Activated naive CD4-positive, alpha-beta T cell treated with anti-CD3 and anti-CD28 coated beads for 36 hours (primary cell): ENCODE measurements at regions not wholly inside any gene's neighbourhood (a gene's known extent, or its start where the extent isn't known, plus 50 kb on each side); places are given as distances from the start of the nearest gene placed in this dataset.
"Not testable (repeated sequence)": the region's sequence is repeated elsewhere in the genome, so short reads cannot be mapped to it uniquely, and the experiment has no call there.

Source experiments
- CTCF ChIA-PET: fragments of 350-600 bp; sonication (Branson Sonifier 250); formaldehyde crosslinking; loops from one replicate; lab custom pipeline; 2021; ENCODE audit warnings: antibody characterized with exemption; lab: Charles Lee
- DNase-seq: peaks from one replicate; pipeline ENCODE4 v3.0.0-alpha.2; 2020
- H3K27ac Mint-ChIP-seq: one replicate; pipeline ENCODE4 v1.8.0; 2021; ENCODE audit warnings: mild to moderate bottlenecking, mixed read lengths
- H3K27me3 Mint-ChIP-seq: one replicate; pipeline ENCODE4 v1.8.0; 2021; ENCODE audit warnings: low read depth, mixed read lengths
- H3K36me3 Mint-ChIP-seq: one replicate; pipeline ENCODE4 v1.8.0; 2021; ENCODE audit warnings: low read depth, mixed read lengths
- H3K4me1 Mint-ChIP-seq: one replicate; pipeline ENCODE4 v1.8.0; 2021; ENCODE audit warnings: low read depth, mixed read lengths
- H3K4me3 Mint-ChIP-seq: one replicate; pipeline ENCODE4 v1.8.0; 2021; ENCODE audit warnings: mild to moderate bottlenecking, moderate library complexity, mixed read lengths
- H3K9me3 Mint-ChIP-seq: one replicate; pipeline ENCODE4 v1.8.0; 2021; ENCODE audit warnings: mixed read lengths
- intact Hi-C: fragments of 100-400 bp; cut with micrococcal nuclease; formaldehyde crosslinking; loops from one replicate; pipeline ENCODE4 v1.15.1; 2023

DNA sequence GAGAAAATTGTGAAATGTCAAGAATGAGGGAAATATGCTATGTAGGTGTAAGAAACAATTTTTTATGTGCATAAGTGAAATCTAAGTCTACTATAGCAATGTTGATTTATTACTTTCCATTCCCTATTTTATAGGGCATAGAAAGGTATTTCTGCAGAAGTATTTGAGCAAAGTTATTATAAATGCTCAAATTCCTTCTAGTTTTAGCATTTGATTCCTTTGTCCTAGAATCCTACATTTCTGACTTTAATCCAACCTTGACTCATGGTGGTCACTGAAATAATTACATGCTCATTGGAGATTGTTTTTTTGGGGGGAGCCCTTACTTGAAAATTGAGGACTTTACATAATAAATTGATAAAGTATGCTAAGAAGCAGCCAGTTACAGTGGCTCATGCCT lies 716.6 kb upstream of the LUZP2 start:
- no peak for DNase-seq
- Mint-ChIP-seq H3K27ac (no peak overlapping the region), H3K27me3 (no peaks in the 10 kb centered on the region), H3K9me3 (peaks cover 5% of the 10 kb centered on the region), H3K4me3 (no peak overlapping the region), H3K36me3 (no peaks in the 10 kb centered on the region), H3K4me1 (no peaks in the 10 kb centered on the region)
- CTCF ChIA-PET = no interaction called here
- intact Hi-C loops = no loop called here

DNA sequence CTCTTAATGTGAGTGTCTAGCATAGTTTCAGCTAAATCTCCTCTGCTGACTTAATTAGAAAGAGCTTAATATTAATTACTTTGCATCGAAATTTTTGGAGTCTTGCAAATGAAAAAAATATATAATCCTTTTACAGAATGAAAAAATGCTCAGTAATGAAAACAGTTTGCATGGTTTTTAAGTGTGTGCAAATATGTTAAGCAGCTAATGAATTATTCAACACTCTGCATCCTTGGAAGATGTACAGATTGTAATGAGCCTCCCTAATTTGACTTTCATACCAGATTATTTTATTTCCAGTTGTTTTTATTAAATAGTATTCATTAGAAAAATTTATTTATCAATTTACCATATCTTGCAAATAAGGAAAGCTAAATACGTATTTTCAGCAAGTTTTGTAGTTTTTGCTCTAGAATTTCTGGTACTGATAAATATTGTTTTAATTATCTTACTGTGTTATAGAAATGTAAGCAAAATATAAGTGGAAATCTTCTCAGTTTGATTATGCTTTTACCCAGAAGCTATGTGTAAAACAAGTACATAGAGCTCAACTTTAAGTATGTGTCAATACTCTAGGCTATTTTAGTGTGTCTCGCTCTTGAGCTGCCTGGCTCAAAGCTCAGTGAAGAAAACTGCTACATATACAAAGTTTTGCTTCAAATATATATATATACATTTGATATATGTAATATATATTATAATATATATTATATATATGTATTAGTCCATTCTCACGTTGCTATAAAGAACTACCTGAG lies 714.9 kb upstream of the LUZP2 start:
- H3K36me3 Mint-ChIP-seq = no peaks in the 10 kb centered on the region
- H3K4me3 Mint-ChIP-seq = no peak overlapping the region
- H3K27me3 Mint-ChIP-seq = no peaks in the 10 kb centered on the region
- H3K9me3 Mint-ChIP-seq = peaks cover 5% of the 10 kb centered on the region
- intact Hi-C loops = no loop called here
- CTCF ChIA-PET = no interaction called here
- H3K4me1 Mint-ChIP-seq = no peaks in the 10 kb centered on the region
- no peak overlapping the region for H3K27ac Mint-ChIP-seq
- DNase-seq = no peak

DNA sequence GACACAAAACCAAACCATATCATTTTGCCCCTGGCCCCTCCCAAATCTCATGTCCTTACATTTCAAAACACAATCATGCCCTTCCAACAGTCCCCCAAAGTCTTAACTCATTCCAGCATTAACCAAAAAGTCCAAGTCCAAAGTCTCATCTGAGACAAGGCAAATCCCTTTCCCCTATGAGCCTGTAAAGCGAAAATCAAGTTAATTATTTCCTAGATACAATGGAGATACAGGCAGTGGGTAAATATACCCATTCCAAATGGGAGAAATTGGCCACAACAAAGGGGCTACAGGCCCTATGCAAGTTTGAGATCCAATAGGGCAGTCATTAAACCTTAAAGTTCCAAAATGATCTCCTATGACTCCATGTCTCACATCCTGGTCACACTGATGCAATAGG lies 709.9 kb upstream of the LUZP2 start:
- H3K27me3 Mint-ChIP-seq, H3K36me3 Mint-ChIP-seq, H3K4me3 Mint-ChIP-seq, DNase-seq, CTCF ChIA-PET, H3K9me3 Mint-ChIP-seq, intact Hi-C loops, H3K27ac Mint-ChIP-seq, H3K4me1 Mint-ChIP-seq: not testable (repeated sequence)

DNA sequence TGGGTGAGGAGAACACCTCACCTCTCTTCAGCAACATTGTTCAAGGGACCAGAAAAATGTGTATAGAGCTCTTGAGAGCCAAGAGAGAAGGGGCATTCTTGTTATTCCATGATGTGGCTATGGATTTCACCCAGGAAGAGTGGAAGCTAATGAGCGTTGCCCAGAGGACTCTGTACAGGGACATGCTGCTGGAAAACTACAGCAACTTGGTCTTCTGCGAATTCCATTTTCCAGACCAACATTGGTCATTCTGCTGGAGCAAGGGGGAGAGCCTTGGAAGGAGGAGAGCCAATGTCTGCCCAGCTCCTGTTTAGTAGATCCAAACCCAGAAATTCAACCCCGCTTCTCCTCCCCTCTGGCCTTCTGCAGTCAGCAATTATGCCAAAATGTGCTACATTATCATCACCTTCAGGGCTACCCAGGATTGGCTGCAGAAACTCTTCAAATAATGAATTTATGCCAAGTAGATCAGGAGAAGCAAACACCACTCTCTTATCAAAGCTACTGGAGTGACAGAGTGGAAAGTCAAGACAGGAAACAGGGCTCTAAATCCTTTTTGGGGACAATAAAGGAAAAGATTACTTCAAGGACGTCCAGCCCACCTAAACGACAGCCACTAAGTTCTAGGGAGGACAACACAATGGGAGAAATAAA lies 707.5 kb upstream of the LUZP2 start:
- intact Hi-C loops = no loop called here
- Mint-ChIP-seq H3K4me3 (no peak overlapping the region), H3K9me3 (peaks cover 4% of the 10 kb centered on the region), H3K36me3 (no peaks in the 10 kb centered on the region), H3K27me3 (no peaks in the 10 kb centered on the region), H3K27ac (no peak overlapping the region), H3K4me1 (no peaks in the 10 kb centered on the region)
- CTCF ChIA-PET = interaction anchor here (0.6 kb wide), 2 partner anchors 322 to 400 kb away, joined by 3 read pairs; no protein-coding TSS in a partner anchor
- no peak for DNase-seq

DNA sequence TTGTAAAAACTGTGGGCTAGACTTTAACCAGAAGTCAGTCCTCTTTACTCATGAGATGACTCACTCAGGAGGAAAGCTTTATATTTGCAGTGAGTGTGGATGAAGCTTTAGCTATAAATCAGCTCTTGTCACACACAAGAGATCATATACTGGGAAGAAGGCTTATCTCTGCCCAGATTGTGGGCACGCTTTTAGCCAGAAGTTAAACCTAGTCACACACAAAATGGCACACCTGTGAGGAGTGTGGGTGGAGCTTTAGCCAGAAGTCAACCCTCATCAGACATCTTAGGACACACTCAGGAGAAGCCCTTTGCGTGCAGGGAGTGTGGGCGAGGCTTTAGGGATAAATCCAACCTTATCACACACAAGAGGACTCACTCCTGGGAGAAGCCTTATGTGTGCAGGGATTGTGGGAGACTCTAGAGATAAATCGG lies 706.9 kb upstream of the LUZP2 start:
- no peak for DNase-seq
- Mint-ChIP-seq H3K27ac (no peak overlapping the region), H3K27me3 (no peaks in the 10 kb centered on the region), H3K4me1 (no peaks in the 10 kb centered on the region), H3K9me3 (peaks cover 1% of the 10 kb centered on the region), H3K4me3 (no peak overlapping the region), H3K36me3 (no peaks in the 10 kb centered on the region)
- intact Hi-C loops = no loop called here
- CTCF ChIA-PET = no interaction called here

DNA sequence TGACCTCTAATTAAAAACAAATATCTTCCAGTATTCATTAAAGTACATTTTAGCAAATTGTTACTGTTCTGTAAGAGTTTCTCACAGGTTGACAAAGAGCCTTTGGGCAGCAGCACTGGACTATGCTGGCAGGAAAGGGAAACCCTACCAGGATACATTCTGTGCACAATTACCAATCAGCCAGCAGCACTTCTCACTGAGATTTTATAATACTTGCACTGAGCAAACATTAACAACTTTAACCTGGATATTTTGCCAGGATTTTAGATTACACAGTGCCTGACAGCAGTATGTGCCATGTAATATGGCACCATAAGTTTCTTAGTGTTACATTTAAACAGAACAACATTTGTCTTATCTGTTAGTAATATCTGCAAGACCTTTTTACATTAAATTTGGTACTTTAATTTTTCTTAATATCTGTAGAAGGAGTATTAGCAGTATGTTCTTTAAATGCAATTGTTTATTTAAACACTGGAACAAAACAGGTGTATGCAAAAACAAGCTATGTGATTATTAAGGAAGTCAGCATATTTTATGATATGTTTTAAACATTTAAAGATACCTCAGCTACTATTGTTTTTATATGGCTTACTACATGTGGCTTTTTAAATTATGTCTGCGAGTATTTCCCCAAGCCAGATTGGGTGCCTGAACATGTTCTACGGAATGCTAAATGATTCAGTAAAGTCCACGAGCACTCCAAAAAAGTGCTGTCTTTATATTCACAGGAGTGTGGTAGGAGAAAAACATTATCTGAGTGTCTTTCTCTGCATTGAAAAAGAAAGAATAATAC lies 699.0 kb upstream of the LUZP2 start:
- Mint-ChIP-seq H3K36me3 (no peaks in the 10 kb centered on the region), H3K9me3 (peaks cover 1% of the 10 kb centered on the region), H3K27me3 (no peaks in the 10 kb centered on the region), H3K4me1 (no peaks in the 10 kb centered on the region), H3K4me3 (no peak overlapping the region), H3K27ac (no peak overlapping the region)
- no peak for DNase-seq
- intact Hi-C loops = loop anchor here (1.0 kb wide), 1 partner anchor 38 kb away; no protein-coding TSS in a partner anchor
- CTCF ChIA-PET = no interaction called here

DNA sequence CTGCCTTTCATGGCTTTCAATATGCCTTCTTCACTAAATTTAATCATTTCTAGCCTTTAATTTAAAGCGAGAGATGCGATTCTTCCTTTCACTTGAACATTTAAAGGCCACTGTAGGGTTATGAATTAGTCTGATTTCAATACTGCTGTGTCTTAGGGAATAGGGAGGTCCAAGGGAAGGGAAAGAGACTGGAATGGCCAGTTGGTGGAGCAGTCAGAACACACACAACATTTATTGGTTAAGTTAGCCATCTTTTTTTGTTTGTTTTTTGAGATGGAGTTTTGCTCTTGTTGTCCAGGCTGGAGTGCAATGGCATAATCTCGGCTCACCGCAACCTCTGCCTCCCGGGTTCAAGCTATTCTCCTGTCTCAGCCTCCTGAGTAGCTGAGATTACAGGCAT lies 662.5 kb upstream of the LUZP2 start:
- intact Hi-C loops, H3K27me3 Mint-ChIP-seq, CTCF ChIA-PET, DNase-seq, H3K27ac Mint-ChIP-seq, H3K9me3 Mint-ChIP-seq, H3K36me3 Mint-ChIP-seq, H3K4me1 Mint-ChIP-seq, H3K4me3 Mint-ChIP-seq: not testable (repeated sequence)

DNA sequence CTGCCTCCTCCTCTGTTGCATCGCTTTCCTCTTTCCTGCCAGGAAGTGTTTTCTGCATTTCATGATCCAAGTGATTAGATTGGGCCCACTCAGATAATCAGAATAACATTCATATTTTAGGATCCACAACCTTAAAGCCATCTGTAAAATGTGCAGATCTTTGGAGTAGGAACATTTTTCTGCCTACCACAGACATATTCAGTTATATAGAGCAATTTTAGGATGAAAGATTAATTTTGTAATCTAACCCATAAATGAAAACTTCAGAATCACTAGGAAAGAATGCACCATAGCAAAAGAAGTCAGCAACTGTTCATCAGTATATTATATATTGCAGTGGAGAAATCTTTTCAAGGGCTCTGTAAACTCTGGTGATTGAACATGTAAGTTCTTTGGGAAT lies 659.9 kb upstream of the LUZP2 start:
- Mint-ChIP-seq H3K9me3 (peaks cover 5% of the 10 kb centered on the region), H3K27ac (no peak overlapping the region), H3K4me1 (no peaks in the 10 kb centered on the region), H3K27me3 (no peaks in the 10 kb centered on the region), H3K4me3 (no peak overlapping the region), H3K36me3 (no peaks in the 10 kb centered on the region)
- CTCF ChIA-PET = no interaction called here
- intact Hi-C loops = no loop called here
- DNase-seq = no peak

DNA sequence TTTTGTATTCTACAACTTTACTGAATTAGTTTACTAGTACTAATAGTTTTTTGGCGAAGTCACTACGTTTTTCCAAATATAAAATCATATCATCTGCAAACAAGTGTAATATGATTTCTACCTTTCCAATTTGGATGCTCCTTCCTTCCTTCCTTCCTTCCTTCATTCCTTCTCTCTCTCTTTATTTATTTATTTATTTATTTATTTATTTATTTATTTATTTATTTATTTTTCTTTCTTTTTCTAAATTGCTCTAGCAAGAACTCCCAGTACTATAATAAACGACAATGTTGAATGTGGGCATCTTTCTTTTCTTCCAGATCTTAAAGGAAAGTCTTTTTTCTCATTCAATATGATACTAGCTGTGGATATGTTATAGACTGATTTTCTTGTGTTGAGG lies 656.0 kb upstream of the LUZP2 start:
- DNase-seq = no peak
- H3K4me1 Mint-ChIP-seq = no peaks in the 10 kb centered on the region
- CTCF ChIA-PET = interaction anchor here (0.6 to 0.7 kb wide), 2 partner anchors 212 to 293 kb away, joined by 3 to 4 read pairs; no protein-coding TSS in a partner anchor

DNA sequence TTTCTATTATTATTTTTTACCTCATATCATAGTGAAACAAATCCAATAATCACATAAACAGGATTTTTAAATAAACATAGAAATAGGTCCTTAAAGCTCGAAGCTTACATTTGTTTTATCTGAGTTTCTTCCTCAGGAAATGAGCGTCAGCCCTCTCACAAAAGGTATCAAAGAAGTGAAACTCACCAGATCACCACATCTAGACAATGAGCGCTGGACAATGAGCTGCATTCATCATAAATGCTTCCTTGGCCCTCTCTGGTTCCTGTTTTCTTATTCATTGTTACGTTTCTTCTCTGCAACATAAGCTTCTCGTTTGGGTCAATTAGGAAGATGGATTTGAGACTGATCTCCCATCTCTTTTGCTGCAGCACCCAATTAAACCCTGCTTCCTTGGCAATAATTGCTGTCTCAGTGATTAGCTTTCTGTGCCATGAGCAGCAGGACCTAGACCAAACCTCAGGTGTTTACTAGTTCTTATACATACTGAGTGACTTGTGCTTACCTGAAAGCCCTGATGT lies 649.9 kb upstream of the LUZP2 start:
- intact Hi-C loops = no loop called here
- Mint-ChIP-seq H3K27me3 (no peaks in the 10 kb centered on the region), H3K36me3 (no peaks in the 10 kb centered on the region), H3K4me3 (no peak overlapping the region), H3K27ac (no peak overlapping the region), H3K4me1 (no peaks in the 10 kb centered on the region), H3K9me3 (peaks cover 4% of the 10 kb centered on the region)
- CTCF ChIA-PET = no interaction called here
- no peak for DNase-seq

More for the DNA sequence above, 656.0 kb upstream of the LUZP2 start:
- Mint-ChIP-seq H3K27ac (no peak overlapping the region), H3K27me3 (no peaks in the 10 kb centered on the region), H3K36me3 (no peaks in the 10 kb centered on the region), H3K4me3 (no peak overlapping the region), H3K9me3 (peaks cover 7% of the 10 kb centered on the region)
- intact Hi-C loops = no loop called here

DNA sequence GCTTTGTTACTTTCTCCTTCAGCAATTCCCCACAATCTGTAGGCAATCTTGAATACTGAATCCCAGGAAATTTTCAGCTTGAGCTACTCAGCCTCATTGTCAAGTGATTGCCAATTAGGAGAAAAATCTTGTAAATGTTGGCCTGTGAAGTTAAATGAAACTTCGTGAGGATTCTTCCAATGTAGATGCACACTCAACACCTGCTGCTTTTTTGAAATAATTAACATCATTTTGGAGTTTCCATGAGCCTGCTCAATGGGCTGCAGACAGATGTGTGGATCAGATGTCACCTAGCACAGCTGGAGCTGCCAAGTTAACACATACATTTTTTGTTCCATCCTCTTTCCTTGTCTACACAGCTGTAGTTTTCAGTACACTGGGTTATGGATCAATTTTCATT lies 645.6 kb upstream of the LUZP2 start:
- H3K4me1 Mint-ChIP-seq = no peaks in the 10 kb centered on the region
- no peaks in the 10 kb centered on the region for H3K9me3 Mint-ChIP-seq
- CTCF ChIA-PET = no interaction called here
- no peak for DNase-seq
- H3K36me3 Mint-ChIP-seq = no peaks in the 10 kb centered on the region
- intact Hi-C loops = no loop called here
- no peaks in the 10 kb centered on the region for H3K27me3 Mint-ChIP-seq
- no peak overlapping the region for H3K27ac Mint-ChIP-seq
- H3K4me3 Mint-ChIP-seq = no peak overlapping the region

DNA sequence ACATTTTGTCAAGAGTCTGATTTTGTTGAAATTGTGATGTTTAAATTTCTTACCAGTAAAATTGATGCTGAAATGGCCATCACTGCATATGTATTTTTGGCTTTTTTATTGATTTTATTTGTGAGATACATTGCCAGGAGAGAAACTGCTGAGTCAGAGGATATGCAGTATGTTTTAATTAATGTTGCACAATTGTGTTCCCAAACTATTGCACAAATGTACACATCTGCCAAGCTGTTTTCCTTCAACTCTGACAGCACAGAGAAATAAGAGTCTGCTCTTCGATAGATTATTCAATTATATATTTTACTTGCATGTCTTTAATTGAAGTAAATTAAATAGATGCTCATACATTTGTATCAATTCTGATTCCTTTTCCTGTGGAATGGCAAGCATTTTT lies 640.2 kb upstream of the LUZP2 start:
- CTCF ChIA-PET = no interaction called here
- intact Hi-C loops = no loop called here
- Mint-ChIP-seq H3K9me3 (no peaks in the 10 kb centered on the region), H3K27me3 (no peaks in the 10 kb centered on the region), H3K27ac (no peak overlapping the region), H3K4me1 (no peaks in the 10 kb centered on the region), H3K4me3 (no peak overlapping the region), H3K36me3 (no peaks in the 10 kb centered on the region)
- DNase-seq = no peak
